ENCODE measurements at regions not wholly inside any gene's neighbourhood (a gene's known extent, or its start where the extent isn't known, plus 50 kb on each side); places are given as distances from the start of the nearest gene placed in this dataset.

DNA sequence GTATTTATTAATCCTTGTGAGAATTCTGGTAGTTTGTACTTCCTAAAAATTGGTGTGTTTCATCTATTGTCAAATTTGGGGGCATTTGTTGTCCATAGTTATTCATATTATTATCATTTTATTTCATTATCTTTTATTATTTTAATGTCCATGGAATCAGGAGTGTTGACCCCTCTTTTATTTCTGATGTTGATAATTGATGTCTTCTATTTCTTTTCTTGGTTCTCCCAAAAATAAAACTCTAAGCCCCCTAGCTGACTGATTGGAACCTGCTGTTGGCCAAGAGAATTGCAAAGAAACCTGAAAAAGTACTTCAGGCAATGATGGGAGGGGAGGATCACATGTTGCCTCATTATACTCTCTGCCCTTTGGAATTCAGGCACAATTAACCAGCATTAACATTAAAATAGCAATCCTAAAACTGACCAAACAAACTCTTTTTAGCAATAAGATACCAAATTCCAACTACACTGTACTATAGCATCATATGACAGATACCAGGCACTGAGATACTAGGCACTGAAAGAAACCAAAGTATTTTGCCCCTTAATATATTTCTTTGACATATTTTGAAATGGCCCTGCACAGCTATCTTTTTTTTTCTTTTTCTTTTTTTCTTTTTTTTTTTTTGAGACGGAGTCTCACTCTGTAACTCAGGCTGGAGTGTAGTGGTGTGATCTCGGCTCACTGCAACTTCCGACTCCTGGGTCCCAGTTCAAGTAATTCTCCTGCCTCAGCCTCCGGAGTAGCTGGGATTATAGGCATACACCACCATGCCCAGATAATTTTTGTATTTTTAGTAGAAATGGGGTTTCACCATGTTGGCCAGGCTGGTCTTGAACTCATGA is 1097.2 kb upstream of the CNTNAP5 start:
- Histone ChIP-seq H3K36me3 (ENCODE audit: control insufficient read depth in 2 of 2, insufficient read depth in 2 of 2, low read length in 1 of 2) (no peaks in the 10 kb centered on the region), H3K27me3 (ENCODE audit: control insufficient read depth in 2 of 2, insufficient read depth in 1 of 2, low read length in 1 of 2) (no peaks in the 10 kb centered on the region), H3K27ac (ENCODE audit: low read depth in 1 of 2, low read length in 1 of 2) (no peak overlapping the region), H3K9me3 (ENCODE audit: control insufficient read depth in 2 of 2, insufficient read depth in 1 of 2, low read length in 1 of 2) (peaks cover 0 to 16% of the 10 kb centered on the region in 2 donors), H3K4me1 (ENCODE audit: control insufficient read depth in 2 of 2, insufficient read depth in 2 of 2, low read length in 2 of 2) (no peaks in the 10 kb centered on the region), H3K4me3 (ENCODE audit: low read length in 2 of 2) (no peak overlapping the region)
- no peak for DNase-seq (ENCODE audit: low read depth in 6 of 9, low spot score in 9 of 9)
- 86% methylated on average over 4 of the region's 4 CpGs for WGBS

DNA sequence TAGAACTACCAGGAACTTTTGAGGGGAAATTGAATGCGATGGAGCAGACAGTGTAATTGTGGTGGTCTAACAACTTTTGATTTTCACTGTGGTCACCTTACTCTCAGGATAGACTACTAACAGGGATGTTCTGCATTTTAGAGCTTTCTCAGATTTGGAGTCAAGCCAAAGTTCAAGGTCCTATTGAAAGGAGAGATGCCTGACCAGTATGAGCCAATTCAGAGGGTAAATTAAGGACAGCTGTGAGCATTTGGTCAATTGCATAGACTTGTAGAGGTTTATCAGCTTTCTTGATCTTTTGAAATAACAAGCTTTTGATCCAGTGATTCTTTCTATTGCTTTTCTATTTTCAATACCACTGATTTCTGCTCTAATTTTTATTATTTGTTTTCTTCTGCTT is 1095.7 kb upstream of the CNTNAP5 start:
- WGBS, result 98% methylated on average over 1 of the region's 1 CpG
- H3K27ac ChIP-seq (ENCODE audit: low read depth in 1 of 2, low read length in 1 of 2), result no peak overlapping the region
- DNase-seq (ENCODE audit: low read depth in 6 of 9, low spot score in 9 of 9), result no peak
- no peaks in the 10 kb centered on the region for H3K36me3 ChIP-seq (ENCODE audit: control insufficient read depth in 2 of 2, insufficient read depth in 2 of 2, low read length in 1 of 2)
- no peak overlapping the region for H3K4me3 ChIP-seq (ENCODE audit: low read length in 2 of 2)
- H3K9me3 ChIP-seq (ENCODE audit: control insufficient read depth in 2 of 2, insufficient read depth in 1 of 2, low read length in 1 of 2), result peaks cover 0 to 13% of the 10 kb centered on the region in 2 donors
- no peaks in the 10 kb centered on the region for H3K27me3 ChIP-seq (ENCODE audit: control insufficient read depth in 2 of 2, insufficient read depth in 1 of 2, low read length in 1 of 2)
- no peaks in the 10 kb centered on the region for H3K4me1 ChIP-seq (ENCODE audit: control insufficient read depth in 2 of 2, insufficient read depth in 2 of 2, low read length in 2 of 2)

DNA sequence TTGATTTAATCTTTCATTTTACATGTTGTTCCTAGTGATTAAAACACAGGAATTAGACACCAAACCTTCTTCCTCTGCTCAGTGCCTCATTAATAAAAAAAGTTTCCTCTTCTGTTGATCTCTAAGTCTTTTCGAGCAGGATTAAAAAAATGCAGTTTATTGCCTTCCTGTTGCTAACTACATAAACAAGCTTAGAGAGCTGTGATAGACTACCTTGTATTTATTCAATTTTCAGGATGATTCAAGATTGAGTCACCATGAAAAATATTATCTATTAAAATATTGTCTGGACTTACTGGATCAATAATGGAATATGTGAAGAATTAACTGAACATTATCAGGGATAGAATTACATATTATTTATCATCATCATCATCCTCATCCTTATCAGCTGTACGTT is 1089.6 kb upstream of the CNTNAP5 start:
- no peaks in the 10 kb centered on the region for H3K4me1 ChIP-seq (ENCODE audit: control insufficient read depth in 2 of 2, insufficient read depth in 2 of 2, low read length in 2 of 2)
- peaks cover 0 to 1% of the 10 kb centered on the region in 2 donors for H3K9me3 ChIP-seq (ENCODE audit: control insufficient read depth in 2 of 2, insufficient read depth in 1 of 2, low read length in 1 of 2)
- H3K27ac ChIP-seq (ENCODE audit: low read depth in 1 of 2, low read length in 1 of 2), result no peak overlapping the region
- H3K4me3 ChIP-seq (ENCODE audit: low read length in 2 of 2), result no peak overlapping the region
- H3K36me3 ChIP-seq (ENCODE audit: control insufficient read depth in 2 of 2, insufficient read depth in 2 of 2, low read length in 1 of 2), result no peaks in the 10 kb centered on the region
- WGBS, result 62% methylated on average over 2 of the region's 2 CpGs
- no peak for DNase-seq (ENCODE audit: low read depth in 6 of 9, low spot score in 9 of 9)
- H3K27me3 ChIP-seq (ENCODE audit: control insufficient read depth in 2 of 2, insufficient read depth in 1 of 2, low read length in 1 of 2), result no peaks in the 10 kb centered on the region

DNA sequence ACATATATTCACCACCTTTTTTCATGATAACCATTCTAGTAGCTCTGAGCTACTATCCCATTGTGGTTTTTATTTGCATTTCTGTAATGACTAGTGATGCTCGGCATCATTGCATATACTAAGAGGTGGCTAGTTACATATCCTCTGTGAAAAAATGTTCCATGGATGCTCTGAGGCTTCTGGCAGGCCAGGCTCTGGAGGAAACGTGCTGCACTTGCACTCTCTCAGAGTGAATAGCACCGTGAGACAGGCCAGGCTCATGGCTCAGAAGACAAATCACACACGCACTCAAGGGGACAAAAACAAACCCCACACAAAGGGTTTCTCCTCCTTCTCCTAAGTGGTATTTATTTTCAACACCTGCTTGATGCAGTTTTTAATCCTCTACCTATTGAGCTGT is 1085.3 kb upstream of the CNTNAP5 start:
- no peak overlapping the region for H3K4me3 ChIP-seq (ENCODE audit: low read length in 2 of 2)
- 93% methylated on average over 4 of the region's 4 CpGs for WGBS
- no peak overlapping the region for H3K27ac ChIP-seq (ENCODE audit: low read depth in 1 of 2, low read length in 1 of 2)
- H3K9me3 ChIP-seq (ENCODE audit: control insufficient read depth in 2 of 2, insufficient read depth in 1 of 2, low read length in 1 of 2), result peaks cover 0 to 1% of the 10 kb centered on the region in 2 donors
- no peaks in the 10 kb centered on the region for H3K27me3 ChIP-seq (ENCODE audit: control insufficient read depth in 2 of 2, insufficient read depth in 1 of 2, low read length in 1 of 2)
- H3K36me3 ChIP-seq (ENCODE audit: control insufficient read depth in 2 of 2, insufficient read depth in 2 of 2, low read length in 1 of 2), result no peaks in the 10 kb centered on the region
- no peak for DNase-seq (ENCODE audit: low read depth in 6 of 9, low spot score in 9 of 9)
- no peaks in the 10 kb centered on the region for H3K4me1 ChIP-seq (ENCODE audit: control insufficient read depth in 2 of 2, insufficient read depth in 2 of 2, low read length in 2 of 2)

DNA sequence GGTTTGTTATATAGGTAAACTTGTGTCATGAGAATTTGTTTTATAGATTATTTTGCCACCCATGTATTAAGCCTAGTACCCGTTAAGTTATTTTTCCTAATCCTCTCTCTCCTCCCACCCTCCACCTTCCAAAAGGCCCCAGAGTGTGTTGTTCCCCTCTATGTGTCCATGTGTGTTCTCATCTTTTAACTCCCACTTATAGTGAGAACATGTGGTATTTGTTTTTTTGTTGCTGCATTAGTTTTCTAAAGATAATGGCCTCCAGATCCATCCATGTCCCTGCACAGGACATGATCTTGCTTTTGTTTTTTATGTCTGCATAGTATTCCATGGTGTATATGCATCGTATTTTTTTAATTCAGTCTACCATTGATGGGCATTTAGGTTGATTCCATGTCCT is 1075.6 kb upstream of the CNTNAP5 start:
- no peak overlapping the region for H3K4me3 ChIP-seq (ENCODE audit: low read length in 2 of 2)
- 61% methylated on average over 2 of the region's 2 CpGs for WGBS
- no peaks in the 10 kb centered on the region for H3K36me3 ChIP-seq (ENCODE audit: control insufficient read depth in 2 of 2, insufficient read depth in 2 of 2, low read length in 1 of 2)
- DNase-seq (ENCODE audit: low read depth in 6 of 9, low spot score in 9 of 9), result no peak
- H3K27ac ChIP-seq (ENCODE audit: low read depth in 1 of 2, low read length in 1 of 2), result no peak overlapping the region
- no peaks in the 10 kb centered on the region for H3K9me3 ChIP-seq (ENCODE audit: control insufficient read depth in 2 of 2, insufficient read depth in 1 of 2, low read length in 1 of 2)
- no peaks in the 10 kb centered on the region for H3K27me3 ChIP-seq (ENCODE audit: control insufficient read depth in 2 of 2, insufficient read depth in 1 of 2, low read length in 1 of 2)
- H3K4me1 ChIP-seq (ENCODE audit: control insufficient read depth in 2 of 2, insufficient read depth in 2 of 2, low read length in 2 of 2), result no peaks in the 10 kb centered on the region

DNA sequence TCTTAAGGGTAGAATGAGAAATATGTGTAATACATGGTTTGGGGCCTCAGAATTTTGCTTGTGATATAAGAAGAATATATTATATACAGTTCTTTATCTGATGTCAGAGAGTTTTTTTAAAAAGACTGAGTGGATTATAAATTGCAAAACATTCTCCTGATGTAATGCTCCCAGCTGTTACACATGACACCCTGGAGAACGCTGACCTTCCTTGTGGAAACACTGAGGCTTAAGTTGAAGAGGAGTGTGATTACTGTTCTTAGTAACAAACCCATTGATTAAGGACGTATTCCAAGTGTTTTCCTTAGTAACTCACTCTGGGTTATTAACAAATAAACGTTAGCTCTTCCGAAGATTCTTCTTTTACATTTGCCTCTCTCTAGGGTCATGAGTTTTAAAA is 1069.3 kb upstream of the CNTNAP5 start:
- Histone ChIP-seq H3K4me1 (ENCODE audit: control insufficient read depth in 2 of 2, insufficient read depth in 2 of 2, low read length in 2 of 2) (no peaks in the 10 kb centered on the region), H3K27ac (ENCODE audit: low read depth in 1 of 2, low read length in 1 of 2) (no peak overlapping the region), H3K4me3 (ENCODE audit: low read length in 2 of 2) (no peak overlapping the region), H3K9me3 (ENCODE audit: control insufficient read depth in 2 of 2, insufficient read depth in 1 of 2, low read length in 1 of 2) (no peaks in the 10 kb centered on the region), H3K27me3 (ENCODE audit: control insufficient read depth in 2 of 2, insufficient read depth in 1 of 2, low read length in 1 of 2) (no peaks in the 10 kb centered on the region), H3K36me3 (ENCODE audit: control insufficient read depth in 2 of 2, insufficient read depth in 2 of 2, low read length in 1 of 2) (no peaks in the 10 kb centered on the region)
- DNase-seq (ENCODE audit: low read depth in 6 of 9, low spot score in 9 of 9), result no peak
- whole genome bisulfite sequencing, result 93% methylated on average over 4 of the region's 4 CpGs

DNA sequence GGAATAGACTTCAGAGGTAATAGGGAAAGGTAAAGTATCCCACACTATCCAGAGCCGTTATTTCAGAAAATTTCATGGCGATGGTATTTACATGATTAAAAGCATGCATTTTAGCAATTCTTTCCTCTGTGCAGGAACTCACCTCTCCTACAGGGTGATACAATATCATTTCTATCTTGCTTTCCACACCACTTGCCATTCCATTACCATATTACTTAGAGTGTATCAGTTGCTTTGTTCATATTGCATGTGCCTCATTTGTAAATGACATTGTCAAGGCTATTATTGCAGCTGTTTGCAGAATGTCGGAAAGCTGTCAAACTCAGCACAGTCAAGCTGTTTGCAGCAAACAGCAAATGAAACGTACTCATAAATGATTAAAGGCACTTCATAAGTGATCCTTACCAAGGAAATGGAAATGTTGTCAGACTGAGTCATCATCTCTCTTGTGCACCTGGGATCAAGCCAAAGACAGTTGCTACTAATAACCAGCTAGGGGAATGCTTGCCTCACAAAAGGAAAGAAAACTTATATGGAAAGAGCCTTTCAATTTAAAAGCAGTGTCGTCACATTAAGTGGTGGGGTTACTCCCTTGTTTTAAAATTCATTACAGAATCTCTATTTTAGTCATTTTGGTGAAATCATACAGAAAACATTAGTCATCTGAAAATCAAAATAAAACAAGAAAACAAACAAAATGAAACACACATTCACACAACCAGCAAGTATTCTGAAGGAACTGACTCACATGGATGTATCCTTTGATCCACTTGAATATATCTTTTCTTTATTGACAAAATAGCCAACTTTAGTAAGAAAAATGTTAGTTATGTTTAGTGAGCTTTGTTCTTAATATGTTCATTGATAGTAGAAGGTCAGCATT is 1064.1 kb upstream of the CNTNAP5 start:
- peak overlapping the region in 1 of 2 donors; percentile 20 for H3K27ac ChIP-seq (ENCODE audit: low read depth in 1 of 2, low read length in 1 of 2)
- DNase-seq (ENCODE audit: low read depth in 6 of 9, low spot score in 9 of 9), result peak in 1 of 9 donors; percentile 17
- H3K4me3 ChIP-seq (ENCODE audit: low read length in 2 of 2), result no peak overlapping the region
- H3K9me3 ChIP-seq (ENCODE audit: control insufficient read depth in 2 of 2, insufficient read depth in 1 of 2, low read length in 1 of 2), result no peaks in the 10 kb centered on the region
- WGBS, result 89% methylated on average over 5 of the region's 5 CpGs
- no peaks in the 10 kb centered on the region for H3K4me1 ChIP-seq (ENCODE audit: control insufficient read depth in 2 of 2, insufficient read depth in 2 of 2, low read length in 2 of 2)
- no peaks in the 10 kb centered on the region for H3K36me3 ChIP-seq (ENCODE audit: control insufficient read depth in 2 of 2, insufficient read depth in 2 of 2, low read length in 1 of 2)
- no peaks in the 10 kb centered on the region for H3K27me3 ChIP-seq (ENCODE audit: control insufficient read depth in 2 of 2, insufficient read depth in 1 of 2, low read length in 1 of 2)

DNA sequence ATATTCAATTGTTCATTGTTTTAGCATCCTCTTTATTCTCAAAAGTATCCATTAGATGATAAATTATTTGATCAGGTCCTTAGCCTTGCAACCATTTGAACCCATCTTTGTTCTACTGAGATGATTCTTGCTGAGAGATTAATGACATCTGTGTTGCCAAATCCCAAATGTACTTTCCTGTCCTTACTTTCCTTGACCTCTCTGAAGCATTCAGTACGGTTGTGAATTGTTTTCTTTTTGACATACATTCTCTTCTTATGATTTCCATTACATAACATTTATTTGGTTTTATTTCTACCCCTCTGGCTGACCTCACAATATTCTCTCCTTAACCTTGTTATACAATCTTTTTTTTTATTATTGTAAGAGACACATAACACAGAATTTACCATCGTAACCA is 1058.6 kb upstream of the CNTNAP5 start:
- H3K4me3 ChIP-seq (ENCODE audit: low read length in 2 of 2), result no peak overlapping the region
- DNase-seq (ENCODE audit: low read depth in 6 of 9, low spot score in 9 of 9), result no peak
- no peaks in the 10 kb centered on the region for H3K36me3 ChIP-seq (ENCODE audit: control insufficient read depth in 2 of 2, insufficient read depth in 2 of 2, low read length in 1 of 2)
- H3K27ac ChIP-seq (ENCODE audit: low read depth in 1 of 2, low read length in 1 of 2), result no peak overlapping the region
- no peaks in the 10 kb centered on the region for H3K4me1 ChIP-seq (ENCODE audit: control insufficient read depth in 2 of 2, insufficient read depth in 2 of 2, low read length in 2 of 2)
- WGBS, result 67% methylated on average over 2 of the region's 2 CpGs
- no peaks in the 10 kb centered on the region for H3K27me3 ChIP-seq (ENCODE audit: control insufficient read depth in 2 of 2, insufficient read depth in 1 of 2, low read length in 1 of 2)
- no peaks in the 10 kb centered on the region for H3K9me3 ChIP-seq (ENCODE audit: control insufficient read depth in 2 of 2, insufficient read depth in 1 of 2, low read length in 1 of 2)

DNA sequence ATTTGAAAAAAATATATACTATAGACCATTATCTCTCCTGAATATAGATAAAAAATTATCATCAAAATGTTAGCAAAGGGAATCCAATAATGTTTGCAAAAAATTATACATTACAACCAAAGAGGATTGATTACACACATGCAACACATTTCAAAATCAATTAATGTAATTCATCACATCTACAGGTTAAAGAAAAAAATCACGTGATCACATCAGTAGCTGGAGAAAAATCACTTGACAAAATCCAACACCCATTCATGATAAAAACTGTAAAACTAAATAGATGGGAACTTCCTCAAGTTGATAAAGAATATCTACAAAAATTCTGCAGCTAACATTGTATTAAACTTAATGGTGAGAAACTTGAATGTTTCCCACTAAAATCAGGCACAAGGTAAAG is 1047.5 kb upstream of the CNTNAP5 start:
- no peaks in the 10 kb centered on the region for H3K4me1 ChIP-seq (ENCODE audit: control insufficient read depth in 2 of 2, insufficient read depth in 2 of 2, low read length in 2 of 2)
- no peak for DNase-seq (ENCODE audit: low read depth in 6 of 9, low spot score in 9 of 9)
- no peaks in the 10 kb centered on the region for H3K36me3 ChIP-seq (ENCODE audit: control insufficient read depth in 2 of 2, insufficient read depth in 2 of 2, low read length in 1 of 2)
- no peak overlapping the region for H3K4me3 ChIP-seq (ENCODE audit: low read length in 2 of 2)
- WGBS, result 96% methylated on average over 1 of the region's 1 CpG
- H3K27me3 ChIP-seq (ENCODE audit: control insufficient read depth in 2 of 2, insufficient read depth in 1 of 2, low read length in 1 of 2), result no peaks in the 10 kb centered on the region
- no peaks in the 10 kb centered on the region for H3K9me3 ChIP-seq (ENCODE audit: control insufficient read depth in 2 of 2, insufficient read depth in 1 of 2, low read length in 1 of 2)
- H3K27ac ChIP-seq (ENCODE audit: low read depth in 1 of 2, low read length in 1 of 2), result no peak overlapping the region
